Esophagus squamous epithelium (tissue), 4 donors: ENCODE measurements at regions not wholly inside any gene's neighbourhood (a gene's known extent, or its start where the extent isn't known, plus 50 kb on each side); places are given as distances from the start of the nearest gene placed in this dataset.
A peak's percentile ranks its signal among the peaks of the same experiment; 100 is the strongest.

Experiments used
- CTCF ChIP-seq, 6 experiments: fragments of 450-650 bp in 4 of 6; fragments of 200-600 bp in 2 of 6; sonication (generic) in 2 of 6; IDR thresholded peaks; one replicate each; pipeline ENCODE4 v1.5.1; 2016 to 2019; ENCODE audit warnings: antibody characterized with exemption in 6 of 6, mild to moderate bottlenecking in 4 of 6, moderate library complexity in 4 of 6
- POLR2A ChIP-seq, 4 donors: fragments of 450-650 bp; IDR thresholded peaks; one replicate each; pipeline ENCODE4 v1.6.1; 2017; ENCODE audit warnings: antibody characterized with exemption in 4 of 4, mild to moderate bottlenecking in 4 of 4, moderate library complexity in 3 of 4

- TF ChIP-seq CTCF (IDR thresholded peaks at IDR 0.05) (peak; percentile 28 to 58 (median 36)), POLR2A (IDR thresholded peaks at IDR 0.05) (no peak)
These were observed 343.6 kb upstream of the SYT4 start for GRCh38 chr18:43620936-43621335.
